Subcutaneous abdominal adipose tissue (tissue), 5 donors: ENCODE measurements at regions not wholly inside any gene's neighbourhood (a gene's known extent, or its start where the extent isn't known, plus 50 kb on each side); places are given as distances from the start of the nearest gene placed in this dataset.
"Not testable (repeated sequence)": the region's sequence is repeated elsewhere in the genome, so short reads cannot be mapped to it uniquely, and the experiment has no call there.

ENCODE experiments used
- H3K27ac ChIP-seq: one replicate; pipeline ENCODE4 v1.7.0; 2013; ENCODE audit warnings: low read depth, mild to moderate bottlenecking, inconsistent platforms, low read length, moderate library complexity
- H3K27me3 ChIP-seq, 5 donors: one replicate each; pipeline ENCODE4 v1.7.0; 2013; ENCODE audit warnings: low read length in 5 of 5, inconsistent platforms in 1 of 5; ENCODE audit not compliant: control insufficient read depth in 5 of 5, insufficient read depth in 4 of 5
- H3K36me3 ChIP-seq, 5 donors: one replicate each; pipeline ENCODE4 v1.7.0; 2013; ENCODE audit warnings: low read length in 5 of 5; ENCODE audit not compliant: control insufficient read depth in 5 of 5, insufficient read depth in 5 of 5
- H3K4me1 ChIP-seq, 5 donors: one replicate each; pipeline ENCODE4 v1.7.0; 2013; ENCODE audit warnings: low read length in 5 of 5, mild to moderate bottlenecking in 3 of 5, moderate library complexity in 1 of 5; ENCODE audit not compliant: control insufficient read depth in 5 of 5, insufficient read depth in 5 of 5
- H3K4me3 ChIP-seq, 5 donors: one replicate each; pipeline ENCODE4 v1.7.0; 2013; ENCODE audit warnings: low read length in 5 of 5, low read depth in 1 of 5
- H3K9ac ChIP-seq, 5 donors: one replicate each; pipeline ENCODE4 v1.7.0; 2013; ENCODE audit warnings: low read length in 5 of 5, mild to moderate bottlenecking in 4 of 5, moderate library complexity in 3 of 5
- H3K9me3 ChIP-seq, 5 donors: one replicate each; pipeline ENCODE4 v1.7.0; 2013; ENCODE audit warnings: low read length in 5 of 5; ENCODE audit not compliant: control insufficient read depth in 5 of 5
- donor health status: healthy.
- donor health status: healthy.
- donor health status: healthy.
- donor health status: healthy.
- donor health status: healthy.

GRCh38 chr2:212811921-212812320 lies 273.3 kb upstream of the ERBB4 start:
- Histone ChIP-seq H3K27ac (no peak overlapping the region), H3K36me3 (no peaks in the 10 kb centered on the region), H3K9ac (no peak overlapping the region), H3K27me3 (no peaks in the 10 kb centered on the region), H3K9me3 (no peaks in the 10 kb centered on the region), H3K4me3 (no peak overlapping the region), H3K4me1 (no peaks in the 10 kb centered on the region)

- Histone ChIP-seq H3K4me3 (no peak overlapping the region), H3K27me3 (no peaks in the 10 kb centered on the region), H3K27ac (no peak overlapping the region), H3K4me1 (no peaks in the 10 kb centered on the region), H3K9me3 (no peaks in the 10 kb centered on the region), H3K9ac (no peak overlapping the region), H3K36me3 (no peaks in the 10 kb centered on the region)
These were observed 272.6 kb upstream of the ERBB4 start for GRCh38 chr2:212811036-212811805.

GRCh38 chr2:212797484-212798205 lies 259.0 kb upstream of the ERBB4 start:
- H3K36me3 ChIP-seq, result no peaks in the 10 kb centered on the region
- no peak overlapping the region for H3K9ac ChIP-seq
- H3K4me3 ChIP-seq, result no peak overlapping the region
- no peak overlapping the region for H3K27ac ChIP-seq
- no peaks in the 10 kb centered on the region for H3K4me1 ChIP-seq
- H3K9me3 ChIP-seq, result no peaks in the 10 kb centered on the region
- H3K27me3 ChIP-seq, result no peaks in the 10 kb centered on the region

GRCh38 chr2:212794471-212794870 lies 255.9 kb upstream of the ERBB4 start:
- no peak overlapping the region for H3K27ac ChIP-seq
- H3K4me3 ChIP-seq, result no peak overlapping the region
- H3K4me1 ChIP-seq, result no peaks in the 10 kb centered on the region
- no peaks in the 10 kb centered on the region for H3K27me3 ChIP-seq
- no peak overlapping the region for H3K9ac ChIP-seq
- no peaks in the 10 kb centered on the region for H3K36me3 ChIP-seq
- H3K9me3 ChIP-seq, result no peaks in the 10 kb centered on the region

- no peak overlapping the region for H3K27ac ChIP-seq
- no peaks in the 10 kb centered on the region for H3K4me1 ChIP-seq
- no peak overlapping the region for H3K9ac ChIP-seq
- H3K9me3 ChIP-seq, result no peaks in the 10 kb centered on the region
- H3K4me3 ChIP-seq, result no peak overlapping the region
- no peaks in the 10 kb centered on the region for H3K27me3 ChIP-seq
- no peaks in the 10 kb centered on the region for H3K36me3 ChIP-seq
These were observed 253.0 kb upstream of the ERBB4 start for GRCh38 chr2:212791569-212791968.

- peaks cover 0 to 12% (median 5%) of the 10 kb centered on the region in 5 donors for H3K9me3 ChIP-seq
- not testable (repeated sequence) for H3K36me3 ChIP-seq, H3K27me3 ChIP-seq, H3K27ac ChIP-seq, H3K4me3 ChIP-seq, H3K4me1 ChIP-seq, H3K9ac ChIP-seq
These were observed 247.5 kb upstream of the ERBB4 start for GRCh38 chr2:212786088-212786487.

GRCh38 chr2:212777020-212777491 lies 238.5 kb upstream of the ERBB4 start:
- H3K27me3 ChIP-seq, result no peaks in the 10 kb centered on the region
- H3K27ac ChIP-seq, result no peak overlapping the region
- no peak overlapping the region for H3K9ac ChIP-seq
- no peaks in the 10 kb centered on the region for H3K36me3 ChIP-seq
- no peak overlapping the region for H3K4me3 ChIP-seq
- peaks cover 0 to 3% (median 0%) of the 10 kb centered on the region in 5 donors for H3K4me1 ChIP-seq
- no peaks in the 10 kb centered on the region for H3K9me3 ChIP-seq

- no peaks in the 10 kb centered on the region for H3K36me3 ChIP-seq
- peaks cover 0 to 3% (median 0%) of the 10 kb centered on the region in 5 donors for H3K4me1 ChIP-seq
These were observed 235.3 kb upstream of the ERBB4 start for GRCh38 chr2:212773808-212774339.

GRCh38 chr2:212770240-212770639 lies 231.6 kb upstream of the ERBB4 start:
- no peaks in the 10 kb centered on the region for H3K36me3 ChIP-seq
- no peaks in the 10 kb centered on the region for H3K9me3 ChIP-seq
- no peak overlapping the region for H3K27ac ChIP-seq
- H3K9ac ChIP-seq, result no peak overlapping the region
- H3K27me3 ChIP-seq, result no peaks in the 10 kb centered on the region
- no peaks in the 10 kb centered on the region for H3K4me1 ChIP-seq
- no peak overlapping the region for H3K4me3 ChIP-seq

More at GRCh38 chr2:212773808-212774339, 235.3 kb upstream of the ERBB4 start:
- no peaks in the 10 kb centered on the region for H3K27me3 ChIP-seq
- H3K9me3 ChIP-seq, result no peaks in the 10 kb centered on the region
- H3K9ac ChIP-seq, result no peak overlapping the region
- H3K27ac ChIP-seq, result no peak overlapping the region
- H3K4me3 ChIP-seq, result no peak overlapping the region

- H3K36me3 ChIP-seq, result no peaks in the 10 kb centered on the region
- no peaks in the 10 kb centered on the region for H3K4me1 ChIP-seq
- no peaks in the 10 kb centered on the region for H3K9me3 ChIP-seq
- H3K4me3 ChIP-seq, result no peak overlapping the region
- no peak overlapping the region for H3K9ac ChIP-seq
- no peak overlapping the region for H3K27ac ChIP-seq
- no peaks in the 10 kb centered on the region for H3K27me3 ChIP-seq
These were observed 228.3 kb upstream of the ERBB4 start for GRCh38 chr2:212766921-212767320.
